Activated CD8-positive, alpha-beta T cell treated with anti-CD3 and anti-CD28 coated beads for 36 hours (primary cell): ENCODE measurements at regions not wholly inside any gene's neighbourhood (a gene's known extent, or its start where the extent isn't known, plus 50 kb on each side); places are given as distances from the start of the nearest gene placed in this dataset.

Experiments
- ATAC-seq: fragments of 200-7000 bp; cut with Tn5 transposase; one replicate; pipeline ENCODE4 v1.10.0; 2021; ENCODE audit warnings: mild to moderate bottlenecking, moderate library complexity
- CTCF ChIA-PET: fragments of 350-600 bp; sonication (Branson Sonifier 250); formaldehyde crosslinking; loops from one replicate; lab custom pipeline; 2021; ENCODE audit warnings: antibody characterized with exemption; lab: Charles Lee
- POLR2A ChIA-PET: fragments of 350-600 bp; sonication (Branson Sonifier 250); formaldehyde crosslinking; loops from one replicate; lab custom pipeline; 2021; ENCODE audit warnings: antibody characterized with exemption; lab: Charles Lee
- DNase-seq: peaks from one replicate; pipeline ENCODE4 v3.0.0-alpha.2; 2020
- H3K27ac Mint-ChIP-seq: one replicate; pipeline ENCODE4 v1.8.0; 2021; ENCODE audit warnings: mild to moderate bottlenecking, mixed read lengths
- H3K27me3 Mint-ChIP-seq: one replicate; pipeline ENCODE4 v1.8.0; 2021; ENCODE audit warnings: mixed read lengths
- H3K36me3 Mint-ChIP-seq: one replicate; pipeline ENCODE4 v1.8.0; 2021; ENCODE audit warnings: low read depth, mixed read lengths
- H3K4me1 Mint-ChIP-seq: one replicate; pipeline ENCODE4 v1.8.0; 2021; ENCODE audit warnings: low read depth, mixed read lengths
- H3K4me3 Mint-ChIP-seq: one replicate; pipeline ENCODE4 v1.8.0; 2021; ENCODE audit warnings: mild to moderate bottlenecking, moderate library complexity, mixed read lengths
- H3K9me3 Mint-ChIP-seq: one replicate; pipeline ENCODE4 v1.8.0; 2021; ENCODE audit warnings: mixed read lengths
- CTCF ChIP-seq: fragments of 200-600 bp; IDR thresholded peaks from one replicate; pipeline ENCODE4 v1.8.0; 2022; ENCODE audit warnings: antibody characterized with exemption, mild to moderate bottlenecking
- intact Hi-C: fragments of 100-400 bp; cut with micrococcal nuclease; formaldehyde crosslinking; loops from one replicate; pipeline ENCODE4 v1.10.0; 2022

GRCh38 chr21:27292783-27293182 lies 325.9 kb upstream of the ADAMTS5 start:
- CTCF ChIA-PET, result no interaction called here
- H3K36me3 Mint-ChIP-seq, result no peaks in the 10 kb centered on the region
- no peak overlapping the region for H3K27ac Mint-ChIP-seq
- H3K4me1 Mint-ChIP-seq, result no peaks in the 10 kb centered on the region
- no peak for DNase-seq
- intact Hi-C loops, result no loop called here
- no peak for TF ChIP-seq CTCF
- no peak overlapping the region for H3K4me3 Mint-ChIP-seq
- no peaks in the 10 kb centered on the region for H3K27me3 Mint-ChIP-seq
- POLR2A ChIA-PET, result no interaction called here
- H3K9me3 Mint-ChIP-seq, result peaks cover 7% of the 10 kb centered on the region
- ATAC-seq, result no peak

- ATAC-seq (no peak), DNase-seq (no peak)
- Mint-ChIP-seq H3K36me3 (no peaks in the 10 kb centered on the region), H3K4me1 (no peaks in the 10 kb centered on the region), H3K4me3 (no peak overlapping the region), H3K9me3 (peaks cover 7% of the 10 kb centered on the region), H3K27ac (no peak overlapping the region), H3K27me3 (no peaks in the 10 kb centered on the region)
- ChIA-PET CTCF (no interaction called here), POLR2A (interaction anchor here (0.7 kb wide), 1 partner anchor 23 kb away, joined by 4 read pairs; no protein-coding TSS in a partner anchor)
- no peak for TF ChIP-seq CTCF
- intact Hi-C loops, result no loop called here
These were observed 325.3 kb upstream of the ADAMTS5 start for GRCh38 chr21:27292229-27292628.

GRCh38 chr21:27291006-27291405 lies 324.1 kb upstream of the ADAMTS5 start:
- no peaks in the 10 kb centered on the region for H3K4me1 Mint-ChIP-seq
- H3K36me3 Mint-ChIP-seq, result no peaks in the 10 kb centered on the region
- POLR2A ChIA-PET, result no interaction called here
- no peak for TF ChIP-seq CTCF
- DNase-seq (no peak), ATAC-seq (no peak)
- H3K4me3 Mint-ChIP-seq, result no peak overlapping the region
- H3K9me3 Mint-ChIP-seq, result peaks cover 5% of the 10 kb centered on the region
- no peak overlapping the region for H3K27ac Mint-ChIP-seq
- no peaks in the 10 kb centered on the region for H3K27me3 Mint-ChIP-seq
- CTCF ChIA-PET, result no interaction called here
- intact Hi-C loops, result no loop called here

- POLR2A ChIA-PET, result no interaction called here
- DNase-seq (no peak), ATAC-seq (no peak)
- intact Hi-C loops, result no loop called here
- no peaks in the 10 kb centered on the region for H3K4me1 Mint-ChIP-seq
- no peaks in the 10 kb centered on the region for H3K27me3 Mint-ChIP-seq
- H3K36me3 Mint-ChIP-seq, result no peaks in the 10 kb centered on the region
- TF ChIP-seq CTCF, result no peak
- CTCF ChIA-PET, result no interaction called here
- H3K9me3 Mint-ChIP-seq, result peaks cover 2% of the 10 kb centered on the region
- no peak overlapping the region for H3K27ac Mint-ChIP-seq
- no peak overlapping the region for H3K4me3 Mint-ChIP-seq
These were observed 323.1 kb upstream of the ADAMTS5 start for GRCh38 chr21:27290028-27290427.

GRCh38 chr21:27286760-27287159 lies 319.9 kb upstream of the ADAMTS5 start:
- DNase-seq (no peak), ATAC-seq (no peak)
- ChIA-PET CTCF (no interaction called here), POLR2A (no interaction called here)
- H3K4me1 Mint-ChIP-seq, result no peaks in the 10 kb centered on the region
- H3K36me3 Mint-ChIP-seq, result no peaks in the 10 kb centered on the region
- H3K27me3 Mint-ChIP-seq, result no peaks in the 10 kb centered on the region
- H3K4me3 Mint-ChIP-seq, result no peak overlapping the region
- no peak for TF ChIP-seq CTCF
- no peak overlapping the region for H3K27ac Mint-ChIP-seq
- intact Hi-C loops, result no loop called here
- peaks cover under 1% of the 10 kb centered on the region for H3K9me3 Mint-ChIP-seq
